Smooth muscle cell (in vitro differentiated cells): ENCODE measurements at regions not wholly inside any gene's neighbourhood (a gene's known extent, or its start where the extent isn't known, plus 50 kb on each side); places are given as distances from the start of the nearest gene placed in this dataset.

Experiments used
- DNase-seq: peaks from one replicate; lab custom pipeline; 2025; ENCODE audit not compliant: unreplicated experiment; lab: John Stamatoyannopoulos, UW
- H2AFZ ChIP-seq: fragments of 200-600 bp; sonication (generic); 2 replicates; pipeline ENCODE4 v1.6.0; 2016; ENCODE audit warnings: antibody characterized with exemption, low read depth, mild to moderate bottlenecking
- H3F3A ChIP-seq: fragments of 200-600 bp; sonication (generic); 2 replicates; pipeline ENCODE4 v1.6.0; 2017; ENCODE audit warnings: antibody characterized with exemption, low read depth
- H3K27ac ChIP-seq: fragments of 200-600 bp; sonication (generic); 2 replicates; pipeline ENCODE4 v1.5.1; 2016; ENCODE audit warnings: low read depth, mild to moderate bottlenecking
- H3K27me3 ChIP-seq: fragments of 200-600 bp; sonication (generic); 2 replicates; pipeline ENCODE4 v1.6.1; 2016; ENCODE audit warnings: low read depth, mild to moderate bottlenecking
- H3K36me3 ChIP-seq: fragments of 200-600 bp; sonication (generic); 2 replicates; pipeline ENCODE4 v1.5.1; 2016; ENCODE audit warnings: low read depth
- H3K4me1 ChIP-seq: fragments of 200-600 bp; sonication (generic); 2 replicates; pipeline ENCODE4 v1.5.1; 2016; ENCODE audit warnings: low read depth
- H3K4me2 ChIP-seq: fragments of 200-600 bp; sonication (generic); 2 replicates; pipeline ENCODE4 v1.6.0; 2016; ENCODE audit warnings: mild to moderate bottlenecking
- H3K4me3 ChIP-seq: fragments of 200-600 bp; sonication (generic); 2 replicates; pipeline ENCODE4 v1.5.1; 2016; ENCODE audit warnings: mild to moderate bottlenecking
- H3K79me2 ChIP-seq: fragments of 200-600 bp; sonication (generic); 2 replicates; pipeline ENCODE4 v1.6.0; 2016; ENCODE audit warnings: low read depth, mild to moderate bottlenecking
- H3K9ac ChIP-seq: fragments of 200-600 bp; sonication (generic); 2 replicates; pipeline ENCODE4 v1.6.0; 2016; ENCODE audit warnings: low read depth
- H3K9me3 ChIP-seq: fragments of 200-600 bp; sonication (generic); replicated peaks from 2 replicates; pipeline ENCODE4 v1.5.1; 2016; ENCODE audit warnings: low read depth
- H4K20me1 ChIP-seq: fragments of 200-600 bp; sonication (generic); 2 replicates; pipeline ENCODE4 v1.6.0; 2016; ENCODE audit warnings: low read depth
- CTCF ChIP-seq: fragments of 200-600 bp; sonication (generic); IDR thresholded peaks from 2 replicates; pipeline ENCODE4 v1.5.1; 2017; ENCODE audit warnings: borderline replicate concordance, mild to moderate bottlenecking, antibody characterized with exemption; ENCODE audit not compliant: insufficient read depth, poor library complexity, severe bottlenecking
- WGBS: methylation state at CpG from one replicate; pipeline ENCODE4 v1.1.7; 2016; ENCODE audit warnings: low lambda C conversion rate; 5-methylcytosine and 5-hydroxymethylcytosine counted together

GRCh38 chr5:125657936-125658335 is 765.3 kb upstream of the GRAMD2B start:
- no peak overlapping the region for H3K4me2 ChIP-seq
- peaks cover 27% of the 10 kb centered on the region for H3K4me1 ChIP-seq
- no peak overlapping the region for H3K4me3 ChIP-seq
- H3K79me2 ChIP-seq, result no peaks in the 10 kb centered on the region
- no peaks in the 10 kb centered on the region for H3K27me3 ChIP-seq
- H3F3A ChIP-seq, result no peaks in the 10 kb centered on the region
- no peak overlapping the region for H3K9ac ChIP-seq
- H3K27ac ChIP-seq, result no peak overlapping the region
- TF ChIP-seq CTCF, result no peak
- no peak for DNase-seq
- no peaks in the 10 kb centered on the region for H4K20me1 ChIP-seq
- WGBS, result 82% methylated on average over 2 of the region's 2 CpGs
- no peaks in the 10 kb centered on the region for H3K9me3 ChIP-seq
- H3K36me3 ChIP-seq, result no peaks in the 10 kb centered on the region
- H2AFZ ChIP-seq, result no peak overlapping the region

GRCh38 chr5:125659316-125660023 is 763.7 kb upstream of the GRAMD2B start:
- Histone ChIP-seq H3K4me1 (peaks cover 23% of the 10 kb centered on the region), H3K36me3 (no peaks in the 10 kb centered on the region), H4K20me1 (no peaks in the 10 kb centered on the region), H2AFZ (no peak overlapping the region), H3F3A (no peaks in the 10 kb centered on the region), H3K4me3 (no peak overlapping the region), H3K9ac (no peak overlapping the region), H3K27ac (no peak overlapping the region), H3K79me2 (no peaks in the 10 kb centered on the region), H3K4me2 (no peak overlapping the region), H3K27me3 (no peaks in the 10 kb centered on the region), H3K9me3 (no peaks in the 10 kb centered on the region)
- 79% methylated on average over 2 of the region's 2 CpGs for WGBS
- no peak for DNase-seq
- TF ChIP-seq CTCF, result no peak

GRCh38 chr5:125660231-125660895 is 762.8 kb upstream of the GRAMD2B start:
- 100% methylated on average over 1 of the region's 1 CpG for WGBS
- H3K9ac ChIP-seq, result no peak overlapping the region
- peaks cover 14% of the 10 kb centered on the region for H3K4me1 ChIP-seq
- H3K27me3 ChIP-seq, result no peaks in the 10 kb centered on the region
- no peak for TF ChIP-seq CTCF
- H3K4me3 ChIP-seq, result no peak overlapping the region
- DNase-seq, result no peak
- H3K79me2 ChIP-seq, result no peaks in the 10 kb centered on the region
- no peaks in the 10 kb centered on the region for H4K20me1 ChIP-seq
- H3K9me3 ChIP-seq, result no peaks in the 10 kb centered on the region
- H3F3A ChIP-seq, result no peaks in the 10 kb centered on the region
- H3K36me3 ChIP-seq, result no peaks in the 10 kb centered on the region
- H2AFZ ChIP-seq, result no peak overlapping the region
- H3K27ac ChIP-seq, result no peak overlapping the region
- H3K4me2 ChIP-seq, result no peak overlapping the region

GRCh38 chr5:125661584-125661983 is 761.6 kb upstream of the GRAMD2B start:
- no peak overlapping the region for H2AFZ ChIP-seq
- no peak overlapping the region for H3K4me2 ChIP-seq
- H3K27ac ChIP-seq, result no peak overlapping the region
- no peak overlapping the region for H3K4me3 ChIP-seq
- H3K79me2 ChIP-seq, result no peaks in the 10 kb centered on the region
- H3F3A ChIP-seq, result no peaks in the 10 kb centered on the region
- no peaks in the 10 kb centered on the region for H3K9me3 ChIP-seq
- no peak for DNase-seq
- H4K20me1 ChIP-seq, result no peaks in the 10 kb centered on the region
- H3K36me3 ChIP-seq, result no peaks in the 10 kb centered on the region
- peaks cover 12% of the 10 kb centered on the region for H3K4me1 ChIP-seq
- H3K27me3 ChIP-seq, result no peaks in the 10 kb centered on the region
- WGBS, result 93% methylated on average over 1 of the region's 1 CpG
- no peak overlapping the region for H3K9ac ChIP-seq
- TF ChIP-seq CTCF, result no peak
